ENCODE measurements at regions not wholly inside any gene's neighbourhood (a gene's known extent, or its start where the extent isn't known, plus 50 kb on each side); places are given as distances from the start of the nearest gene placed in this dataset.

GRCh38 chr21:21605521-21605920, 607.3 kb downstream of the NCAM2 start:
- no peak for DNase-seq

GRCh38 chr21:21606041-21606440, 607.8 kb downstream of the NCAM2 start:
- no peak for DNase-seq

GRCh38 chr21:21612466-21612865, 614.3 kb downstream of the NCAM2 start:
- no peak for DNase-seq

- DNase-seq, result no peak
Measured at GRCh38 chr21:21614966-21615365, 616.8 kb downstream of the NCAM2 start.

GRCh38 chr21:21622460-21623234, 624.4 kb downstream of the NCAM2 start:
- DNase-seq, result no peak

GRCh38 chr21:21624674-21625073, 626.5 kb downstream of the NCAM2 start:
- DNase-seq, result no peak

GRCh38 chr21:21631961-21632360, 633.8 kb downstream of the NCAM2 start:
- DNase-seq, result no peak

- no peak for DNase-seq
Measured at GRCh38 chr21:21632926-21633325, 634.7 kb downstream of the NCAM2 start.

GRCh38 chr21:21661741-21662140, 663.5 kb downstream of the NCAM2 start:
- DNase-seq, result no peak

GRCh38 chr21:21662776-21663175, 664.6 kb downstream of the NCAM2 start:
- DNase-seq, result no peak

GRCh38 chr21:21664871-21665270, 666.7 kb downstream of the NCAM2 start:
- no peak for DNase-seq

GRCh38 chr21:21666689-21667088, 668.5 kb downstream of the NCAM2 start:
- DNase-seq, result no peak

GRCh38 chr21:21668198-21668597, 670.0 kb downstream of the NCAM2 start:
- DNase-seq, result no peak

- DNase-seq, result no peak
Measured at GRCh38 chr21:21673959-21674358, 675.8 kb downstream of the NCAM2 start.

- DNase-seq, result no peak
Measured at GRCh38 chr21:21675601-21676000, 677.4 kb downstream of the NCAM2 start.

- DNase-seq, result no peak
Measured at GRCh38 chr21:21682172-21682571, 684.0 kb downstream of the NCAM2 start.

GRCh38 chr21:21688889-21689288, 690.7 kb downstream of the NCAM2 start:
- DNase-seq, result no peak

GRCh38 chr21:21690068-21690665, 692.0 kb downstream of the NCAM2 start:
- DNase-seq, result no peak

GRCh38 chr21:21712748-21713520, 714.7 kb downstream of the NCAM2 start:
- no peak for DNase-seq

- no peak for DNase-seq
Measured at GRCh38 chr21:21713651-21714180, 715.5 kb downstream of the NCAM2 start.

GRCh38 chr21:21714426-21714825, 716.2 kb downstream of the NCAM2 start:
- DNase-seq, result no peak

- DNase-seq, result no peak
Measured at GRCh38 chr21:21715266-21715969, 717.2 kb downstream of the NCAM2 start.

- DNase-seq, result no peak
Measured at GRCh38 chr21:21722731-21723130, 724.5 kb downstream of the NCAM2 start.

Measured in CD4-positive, alpha-beta T cell treated with Interferon gamma for 1 hour (primary cell).